Non-pigmented ciliary epithelial cell (primary cell): ENCODE measurements at regions not wholly inside any gene's neighbourhood (a gene's known extent, or its start where the extent isn't known, plus 50 kb on each side); places are given as distances from the start of the nearest gene placed in this dataset.
"Not testable (repeated sequence)": the region's sequence is repeated elsewhere in the genome, so short reads cannot be mapped to it uniquely, and the experiment has no call there.

Source experiments
- DNase-seq: peaks from one replicate; pipeline ENCODE4 v3.0.0-alpha.2; 2010; ENCODE audit warnings: low read depth

DNA sequence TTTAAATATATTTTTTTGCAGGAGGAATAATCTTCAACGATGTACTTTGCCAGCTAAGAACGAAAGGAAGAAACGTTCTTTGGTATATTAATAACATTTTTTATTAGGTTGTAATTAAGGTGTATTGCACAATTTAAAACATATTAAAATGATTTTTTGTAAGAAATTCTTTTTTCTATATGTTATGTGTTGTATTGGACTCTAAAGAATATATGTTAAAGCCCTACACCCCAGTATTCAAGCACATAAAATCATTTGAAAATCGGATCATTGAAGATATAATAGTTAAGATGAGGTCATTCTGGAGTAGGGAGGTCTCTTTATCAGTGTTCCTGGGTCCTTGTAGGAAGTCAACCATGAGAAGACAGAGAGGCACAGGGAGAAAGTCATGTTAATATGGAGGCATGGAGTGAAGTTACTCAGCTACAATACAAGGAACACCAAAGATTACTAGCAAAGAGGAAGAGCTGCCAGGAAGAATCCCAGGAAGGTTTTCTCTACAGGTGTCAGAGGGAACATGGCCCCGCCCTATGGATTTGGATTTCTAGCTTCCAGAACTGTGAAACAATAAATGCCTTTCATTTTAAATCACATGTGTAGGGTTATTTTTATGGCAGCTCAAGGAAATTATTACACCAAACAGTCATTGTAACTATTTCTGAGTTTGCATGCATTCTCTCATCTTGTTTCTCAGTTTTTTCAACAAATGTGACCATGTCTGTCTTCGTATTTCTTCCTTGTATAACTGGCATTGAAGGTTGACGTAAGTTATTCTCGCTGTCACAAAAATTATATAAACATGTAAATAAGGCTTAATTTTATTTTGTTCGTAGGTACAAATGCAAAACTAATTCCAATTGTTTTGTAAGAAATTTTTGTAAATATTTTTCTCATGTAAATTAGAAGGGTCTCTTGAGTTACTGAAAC, 75.4 kb upstream of the VPREB1 start:
- no peak for DNase-seq

DNA sequence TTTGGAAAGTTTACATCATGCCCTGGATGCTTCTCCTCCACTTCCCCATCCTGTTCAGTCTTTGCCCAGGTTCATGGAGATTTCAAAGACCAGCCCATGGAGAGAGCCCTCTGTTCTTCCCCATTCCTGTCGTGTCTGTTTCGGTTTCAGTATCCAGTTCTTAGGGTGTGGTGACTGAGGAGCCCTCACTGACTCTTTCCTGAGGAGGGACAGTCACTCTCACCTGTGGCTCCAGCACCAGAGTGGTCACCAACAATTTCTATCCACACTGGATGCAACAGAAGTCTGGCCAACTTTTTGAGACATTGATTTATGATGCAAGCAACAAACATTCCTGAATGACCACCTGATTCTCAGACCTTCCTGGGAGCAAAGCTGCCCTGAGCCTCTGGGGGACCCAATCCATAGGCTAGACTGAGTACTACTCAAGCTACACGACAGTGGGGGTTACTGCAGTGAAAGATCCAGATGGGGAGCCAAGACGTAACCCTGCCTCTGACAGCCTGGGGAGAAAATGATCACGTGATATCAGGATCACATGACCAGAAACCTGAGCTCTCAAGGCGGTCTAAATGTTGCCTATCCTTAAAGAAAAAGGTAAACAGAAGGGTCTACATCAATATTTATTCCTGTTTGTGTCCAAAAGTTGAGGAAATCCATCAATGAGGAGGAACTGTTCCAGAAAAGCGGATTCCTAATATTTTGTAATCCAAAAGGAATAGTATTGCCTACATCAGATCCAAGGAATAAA, 76.2 kb upstream of the VPREB1 start:
- DNase-seq, result no peak

DNA sequence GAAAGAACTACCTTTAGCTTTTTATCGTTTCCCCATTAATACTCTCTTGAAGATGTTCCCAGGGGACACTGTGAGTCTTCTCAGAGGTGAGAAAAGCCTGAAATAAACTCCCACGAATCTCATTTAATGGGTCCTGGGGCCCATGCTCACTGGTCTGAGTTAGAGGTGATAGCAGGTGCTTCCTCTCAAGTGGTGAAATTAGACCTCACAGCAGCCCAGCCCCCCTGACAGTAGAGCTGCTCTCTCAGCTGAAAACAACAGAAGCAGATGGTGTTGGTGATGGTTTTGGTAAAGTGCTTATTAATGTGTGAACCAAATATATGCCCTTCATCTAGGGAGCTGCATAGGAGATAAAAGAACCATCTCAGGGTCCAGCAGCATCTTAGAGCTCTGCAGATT, 76.8 kb upstream of the VPREB1 start:
- DNase-seq, result no peak

DNA sequence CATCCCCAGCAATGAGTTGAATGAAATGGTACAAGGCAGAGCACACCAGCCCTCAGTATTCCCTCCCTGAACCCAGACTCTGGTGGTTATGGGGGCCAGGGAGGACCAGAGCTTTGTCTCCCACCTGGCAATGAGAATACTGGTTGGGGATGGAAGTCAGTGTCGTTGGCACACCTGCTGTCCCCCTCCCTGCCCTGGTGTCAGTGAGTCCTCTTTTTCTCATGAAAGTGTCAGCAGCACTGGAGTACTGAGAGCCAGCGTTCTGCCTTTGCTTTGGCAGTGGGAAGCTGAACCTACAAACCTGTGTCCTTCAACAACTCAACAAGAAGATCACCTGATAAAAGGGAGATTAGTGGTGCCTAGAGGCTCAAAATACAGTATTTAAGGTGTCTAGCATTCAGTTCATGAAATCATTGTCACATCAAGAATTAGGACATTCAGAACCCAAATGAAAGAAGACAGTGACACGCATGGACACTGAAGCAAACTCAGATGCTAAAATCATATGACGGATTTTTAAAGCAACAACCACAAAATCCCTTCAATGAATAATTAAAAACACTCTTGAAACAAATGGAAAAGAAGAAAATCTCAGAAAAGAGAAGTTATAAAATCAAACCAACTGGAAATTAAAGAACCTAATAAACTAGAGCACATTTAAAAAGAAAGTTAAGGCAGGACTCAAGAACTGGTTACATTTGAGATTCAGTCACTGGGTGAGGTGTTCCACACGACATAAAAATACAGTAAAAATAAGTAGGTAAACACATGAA, 77.5 kb upstream of the VPREB1 start:
- no peak for DNase-seq

- DNase-seq, result no peak
Measured at GRCh38 chr22:22165936-22166710, 78.5 kb upstream of the VPREB1 start.

- no peak for DNase-seq
Measured at GRCh38 chr22:22164541-22165272, 79.9 kb upstream of the VPREB1 start.

DNA sequence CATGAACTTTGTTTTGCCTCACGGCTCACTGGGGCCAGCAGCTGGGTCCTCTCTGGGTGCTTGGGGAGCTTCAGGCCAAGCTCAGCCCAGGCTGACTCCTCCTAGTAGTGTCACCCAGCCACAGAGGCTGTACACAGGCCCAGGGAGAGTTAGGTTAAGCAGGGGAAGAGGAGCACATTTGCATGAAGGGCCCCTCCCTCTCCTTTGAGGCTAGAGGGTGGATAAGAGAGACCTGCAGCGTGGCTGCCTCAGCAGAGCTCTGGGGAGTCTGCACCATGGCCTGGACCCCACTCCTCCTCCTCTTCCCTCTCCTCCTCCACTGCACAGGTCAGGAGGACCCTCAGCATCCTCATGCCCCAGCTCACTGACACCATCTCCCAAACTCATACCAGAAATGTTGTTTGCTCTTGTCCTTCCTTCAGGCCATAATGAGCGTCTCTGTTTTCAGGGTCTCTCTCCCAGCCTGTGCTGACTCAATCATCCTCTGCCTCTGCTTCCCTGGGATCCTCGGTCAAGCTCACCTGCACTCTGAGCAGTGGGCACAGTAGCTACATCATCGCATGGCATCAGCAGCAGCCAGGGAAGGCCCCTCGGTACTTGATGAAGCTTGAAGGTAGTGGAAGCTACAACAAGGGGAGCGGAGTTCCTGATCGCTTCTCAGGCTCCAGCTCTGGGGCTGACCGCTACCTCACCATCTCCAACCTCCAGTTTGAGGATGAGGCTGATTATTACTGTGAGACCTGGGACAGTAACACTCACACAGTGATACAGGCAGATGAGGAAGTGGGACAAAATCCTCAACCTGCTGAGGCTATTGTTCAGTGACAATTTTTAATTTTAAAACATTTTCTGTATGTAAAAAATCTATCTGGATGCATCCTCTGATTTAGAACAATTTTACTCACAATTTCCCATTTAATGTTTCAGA, 82.4 kb upstream of the VPREB1 start:
- no peak for DNase-seq

- DNase-seq, result not testable (repeated sequence)
Measured at GRCh38 chr22:22160768-22161167, 83.8 kb upstream of the VPREB1 start.

DNA sequence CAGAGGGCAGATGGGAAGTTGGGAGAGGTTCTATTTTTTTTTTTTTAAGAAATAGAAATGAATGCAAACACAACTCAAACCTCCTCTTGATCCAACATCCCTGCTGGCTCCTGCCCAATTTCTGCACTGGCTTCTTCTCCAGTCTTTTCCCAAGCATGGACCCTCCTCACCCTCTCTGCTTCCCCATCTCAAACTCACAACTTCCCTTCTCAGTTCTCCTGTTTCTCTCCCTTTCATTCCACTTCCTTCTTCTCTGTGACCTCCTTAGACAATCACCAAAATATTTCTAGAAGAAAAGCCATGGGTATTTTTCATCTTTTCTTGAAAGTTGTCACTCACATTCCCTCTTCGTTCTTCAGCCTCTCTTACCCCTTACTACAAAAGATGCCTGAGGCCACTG, 85.2 kb upstream of the VPREB1 start:
- DNase-seq, result no peak

DNA sequence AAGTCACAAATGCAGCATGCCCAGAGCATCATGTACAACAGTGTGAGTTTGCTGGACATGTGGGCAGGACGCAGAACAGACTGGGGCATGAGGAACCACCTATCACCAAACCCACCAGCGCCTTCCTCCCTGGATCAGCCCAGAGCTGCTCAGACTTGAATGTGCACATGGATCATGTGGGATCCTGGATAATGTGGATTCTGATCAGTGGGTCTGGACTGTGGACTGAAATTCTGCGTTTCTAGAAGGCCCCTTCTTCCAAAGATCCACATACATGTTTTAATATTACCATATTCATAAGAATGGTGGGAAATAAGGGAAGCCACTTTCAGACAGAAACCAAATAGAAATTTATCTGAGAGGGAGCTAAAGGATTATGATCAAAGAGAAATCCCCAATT, 85.6 kb upstream of the VPREB1 start:
- no peak for DNase-seq

- no peak for DNase-seq
Measured at GRCh38 chr22:22158207-22158816, 86.3 kb upstream of the VPREB1 start.

DNA sequence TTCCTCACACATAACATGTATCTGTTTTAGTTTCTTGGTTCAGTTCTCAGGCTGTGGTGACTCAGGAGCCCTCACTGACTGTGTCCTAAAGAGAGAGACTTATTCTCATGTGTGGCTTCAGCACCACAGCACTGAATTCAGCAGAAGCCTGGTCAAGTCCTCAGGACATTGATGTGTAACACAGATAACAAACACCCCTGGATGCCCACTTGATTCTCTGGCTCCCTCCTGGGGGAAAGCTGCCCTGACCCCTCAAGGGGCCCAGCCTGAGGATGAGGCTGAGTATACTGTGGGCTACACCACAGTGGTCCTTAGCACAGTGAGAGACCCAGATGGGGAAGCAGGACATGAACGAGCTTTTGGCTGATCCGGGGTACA, 87.2 kb upstream of the VPREB1 start:
- no peak for DNase-seq

- DNase-seq, result peak; percentile 52
Measured at GRCh38 chr22:22156716-22157347, 87.8 kb upstream of the VPREB1 start.

DNA sequence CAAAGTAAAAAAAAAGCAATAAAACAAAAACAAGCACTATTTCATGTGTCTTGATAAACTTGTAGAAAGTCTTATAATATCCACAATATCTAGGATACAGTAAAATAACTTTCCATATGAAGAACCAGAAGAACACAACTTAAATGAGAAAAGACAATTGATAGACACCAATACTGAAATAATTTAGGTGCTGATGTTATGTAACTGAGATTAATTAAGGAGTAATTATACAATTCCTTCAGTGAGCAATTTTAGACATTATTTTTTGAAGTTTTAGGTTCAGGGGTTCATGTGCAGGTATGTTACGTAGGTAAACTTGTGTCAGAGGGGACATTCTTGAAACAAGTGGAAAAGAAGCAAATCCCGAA, 88.3 kb upstream of the VPREB1 start:
- DNase-seq, result no peak

- no peak for DNase-seq
Measured at GRCh38 chr22:22155607-22156006, 89.0 kb upstream of the VPREB1 start.

DNA sequence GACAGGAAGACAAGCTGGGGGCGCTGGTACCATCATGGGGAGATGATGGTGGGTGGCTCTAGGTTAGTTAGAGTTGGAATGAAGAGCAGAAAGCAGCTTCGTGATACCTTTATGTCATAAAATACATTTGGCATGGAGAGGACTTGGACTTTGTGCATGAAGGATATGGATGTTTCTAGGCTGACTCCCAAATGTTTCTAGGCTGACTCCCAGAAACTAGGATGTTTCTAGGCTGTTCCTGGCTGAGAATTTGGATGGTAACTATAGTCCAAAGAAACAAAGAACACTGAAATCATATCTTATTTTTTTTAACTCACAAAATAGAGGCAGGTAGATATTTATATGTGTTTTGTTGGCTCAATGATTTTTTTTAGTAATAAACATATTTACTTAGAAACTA, 89.4 kb upstream of the VPREB1 start:
- DNase-seq, result no peak

- no peak for DNase-seq
Measured at GRCh38 chr22:22154040-22154439, 90.5 kb upstream of the VPREB1 start.

DNA sequence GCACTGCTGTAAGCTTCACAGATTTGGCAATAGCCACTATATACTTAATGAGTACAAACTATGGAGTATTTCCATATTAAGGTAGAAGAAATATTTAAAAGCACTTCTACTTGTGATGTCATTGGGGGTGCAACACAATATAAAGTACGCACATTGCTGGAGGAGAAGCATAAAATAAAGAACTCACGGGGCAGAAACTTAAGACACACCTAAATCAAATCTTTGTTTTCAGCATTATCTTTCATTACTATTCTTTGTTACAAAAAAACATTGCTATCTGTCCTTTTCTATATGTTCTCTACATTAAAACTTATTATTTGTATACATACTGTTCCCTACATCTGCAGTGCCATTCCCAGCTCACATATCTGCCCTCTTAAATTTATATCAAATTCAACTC, 93.3 kb upstream of the VPREB1 start:
- DNase-seq, result no peak

GRCh38 chr22:22150457-22150856, 94.1 kb upstream of the VPREB1 start:
- no peak for DNase-seq
